HEK293T (cell line): ENCODE measurements at regions not wholly inside any gene's neighbourhood (a gene's known extent, or its start where the extent isn't known, plus 50 kb on each side); places are given as distances from the start of the nearest gene placed in this dataset.

ENCODE experiments used
- ARNT ChIP-seq: fragments of 450-650 bp; IDR thresholded peaks from 2 replicates; pipeline ENCODE4 v1.6.1; 2017; ENCODE audit warnings: mild to moderate bottlenecking
- BHLHE40 ChIP-seq: fragments of 450-650 bp; IDR thresholded peaks from 2 replicates; pipeline ENCODE4 v1.6.1; 2016; ENCODE audit warnings: mild to moderate bottlenecking, moderate library complexity, borderline replicate concordance
- CTBP1 ChIP-seq: fragments of 450-650 bp; IDR thresholded peaks from 2 replicates; pipeline ENCODE4 v1.6.1; 2016; ENCODE audit warnings: borderline replicate concordance
- ELF4 ChIP-seq: fragments of 450-650 bp; IDR thresholded peaks from 2 replicates; pipeline ENCODE4 v1.6.1; 2017; ENCODE audit warnings: antibody characterized with exemption
- FOXA1 ChIP-seq: fragments of 450-650 bp; IDR thresholded peaks from 2 replicates; pipeline ENCODE4 v1.6.1; 2016; ENCODE audit warnings: mild to moderate bottlenecking
- FOXK2 ChIP-seq: fragments of 450-650 bp; IDR thresholded peaks from 2 replicates; pipeline ENCODE4 v1.6.1; 2016; ENCODE audit warnings: mild to moderate bottlenecking
- FOXM1 ChIP-seq: fragments of 450-650 bp; IDR thresholded peaks from 2 replicates; pipeline ENCODE4 v1.6.1; 2017; ENCODE audit warnings: mild to moderate bottlenecking, borderline replicate concordance
- HDGF ChIP-seq: fragments of 450-650 bp; IDR thresholded peaks from 2 replicates; pipeline ENCODE4 v1.6.1; 2017; ENCODE audit warnings: antibody characterized with exemption, borderline replicate concordance
- PKNOX1 ChIP-seq: fragments of 450-650 bp; IDR thresholded peaks from 2 replicates; pipeline ENCODE4 v1.6.1; 2016
- SP1 ChIP-seq: fragments of 450-650 bp; IDR thresholded peaks from 2 replicates; pipeline ENCODE4 v1.6.1; 2017
- SUZ12 ChIP-seq: fragments of 450-650 bp; IDR thresholded peaks from 2 replicates; pipeline ENCODE4 v1.6.1; 2016; ENCODE audit warnings: mild to moderate bottlenecking
- TARDBP ChIP-seq: fragments of 450-650 bp; IDR thresholded peaks from 2 replicates; pipeline ENCODE4 v1.6.1; 2016
- ZNF384 ChIP-seq: fragments of 450-650 bp; IDR thresholded peaks from 2 replicates; pipeline ENCODE4 v1.6.1; 2016

- TF ChIP-seq BHLHE40 (no peak), CTBP1 (no peak), PKNOX1 (no peak), TARDBP (no peak), ELF4 (no peak), FOXA1 (no peak), SP1 (no peak), SUZ12 (no peak), ARNT (no peak), FOXK2 (no peak), FOXM1 (no peak), ZNF384 (no peak), HDGF (no peak)
Observed at GRCh38 chr4:178664621-178665020, 1222.4 kb upstream of the AGA start.
